H1 (cell line): ENCODE measurements at regions not wholly inside any gene's neighbourhood (a gene's known extent, or its start where the extent isn't known, plus 50 kb on each side); places are given as distances from the start of the nearest gene placed in this dataset.

Source experiments
- TBP ChIP-seq: IDR thresholded peaks from 2 replicates; pipeline ENCODE4 v1.6.1; 2011; ENCODE audit warnings: low read depth, low read length, improper control_type of control experiment

GRCh38 chr2:160816916-160817499, 323.4 kb upstream of the RBMS1 start (continued):
- TF ChIP-seq TBP = no peak
- TF ChIP-seq, all 59 proteins: peak for 0
